Natural killer cell treated with Interleukin-12 subunit alpha and Interleukin-12 subunit beta and Interleukin-15 and Interleukin-18, amount 100 ng/mL, for 72 hours (primary cell): ENCODE measurements at regions not wholly inside any gene's neighbourhood (a gene's known extent, or its start where the extent isn't known, plus 50 kb on each side); places are given as distances from the start of the nearest gene placed in this dataset.
"Not testable (repeated sequence)": the region's sequence is repeated elsewhere in the genome, so short reads cannot be mapped to it uniquely, and the experiment has no call there.

Experiments used
- ATAC-seq, 2 donors: fragments of 150-1000 bp; cut with Tn5 transposase in 1 of 2; sonication (Bioruptor Pico), chemical (Tn5 transposase) in 1 of 2; 2 replicates each; pipeline ENCODE4 v1.10.0; 2021
- DNase-seq: peaks from one replicate; pipeline ENCODE4 v3.0.0; 2022; ENCODE audit warnings: low spot score
- H3K27ac Mint-ChIP-seq, 2 donors: 1 replicate in 1 of 2; 2 replicates in 1 of 2; pipeline ENCODE4 v1.8.0; 2022; ENCODE audit warnings: mixed read lengths in 2 of 2, mild to moderate bottlenecking in 1 of 2, moderate library complexity in 1 of 2
- H3K27me3 Mint-ChIP-seq, 2 donors: 1 replicate in 1 of 2; 2 replicates in 1 of 2; pipeline ENCODE4 v1.8.0; 2022; ENCODE audit warnings: mixed read lengths in 2 of 2
- H3K36me3 Mint-ChIP-seq: one replicate; pipeline ENCODE4 v1.8.0; 2022; ENCODE audit warnings: mixed read lengths
- H3K4me1 Mint-ChIP-seq, 2 donors: 1 replicate in 1 of 2; 2 replicates in 1 of 2; pipeline ENCODE4 v1.8.0; 2022; ENCODE audit warnings: low read depth in 2 of 2, mixed read lengths in 2 of 2, mild to moderate bottlenecking in 1 of 2
- H3K4me3 Mint-ChIP-seq: one replicate; pipeline ENCODE4 v1.8.0; 2022; ENCODE audit warnings: mixed read lengths
- H3K9me3 Mint-ChIP-seq: 2 replicates; pipeline ENCODE4 v1.8.0; 2022; ENCODE audit warnings: mixed read lengths

GRCh38 chr6:114648847-114649246 lies 306.0 kb upstream of the HS3ST5 start:
- Mint-ChIP-seq H3K4me3 (no peak overlapping the region), H3K36me3 (no peaks in the 10 kb centered on the region), H3K9me3 (peaks cover 15% of the 10 kb centered on the region), H3K27me3 (no peaks in the 10 kb centered on the region), H3K4me1 (no peaks in the 10 kb centered on the region), H3K27ac (no peak overlapping the region)
- no peak for DNase-seq
- no peak for ATAC-seq

DNA sequence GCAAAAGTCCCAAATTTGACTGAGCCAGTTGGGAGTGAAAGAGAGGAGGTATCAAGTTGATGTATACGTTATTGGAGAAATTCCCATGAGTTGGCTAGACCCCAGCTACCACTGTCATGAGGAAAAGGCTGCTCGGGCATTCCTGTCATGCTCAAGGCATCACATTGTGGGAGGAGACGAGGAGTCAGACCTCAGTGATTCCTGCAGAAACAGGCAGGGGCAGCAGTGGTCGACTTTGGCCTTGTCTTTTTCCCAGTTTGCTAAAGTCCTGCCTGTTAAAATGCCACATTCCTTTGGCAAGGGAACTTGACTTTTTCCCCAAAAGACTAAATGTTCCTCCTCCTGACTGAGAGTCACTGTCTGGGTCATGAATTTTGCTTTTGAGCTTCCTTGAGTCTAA lies 295.5 kb upstream of the HS3ST5 start:
- Mint-ChIP-seq H3K4me3 (no peak overlapping the region), H3K4me1 (no peaks in the 10 kb centered on the region), H3K9me3 (peaks cover 5% of the 10 kb centered on the region), H3K36me3 (no peaks in the 10 kb centered on the region), H3K27me3 (no peaks in the 10 kb centered on the region), H3K27ac (no peak overlapping the region)
- ATAC-seq (no peak), DNase-seq (no peak)

DNA sequence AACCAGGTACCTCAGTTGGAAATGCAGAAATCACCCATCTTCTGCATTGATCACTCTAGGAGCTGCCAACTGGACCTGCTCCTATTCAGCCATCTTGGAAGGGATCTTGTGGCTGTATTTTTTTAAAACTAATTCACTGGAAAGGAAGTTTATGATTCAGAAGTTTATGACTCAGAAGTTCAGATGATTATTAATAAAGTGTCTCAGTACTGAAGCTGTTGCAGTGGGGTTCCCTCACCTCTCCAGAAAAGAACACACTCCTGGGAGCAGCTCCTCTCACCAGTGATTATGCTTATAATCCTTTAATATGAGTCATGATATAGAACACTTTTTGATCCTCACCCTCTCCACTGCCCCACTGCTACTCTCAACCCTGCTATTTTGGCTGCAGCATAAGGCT lies 291.2 kb upstream of the HS3ST5 start:
- H3K27ac Mint-ChIP-seq, result no peak overlapping the region

GRCh38 chr6:114626226-114626625 lies 283.4 kb upstream of the HS3ST5 start:
- H3K27me3 Mint-ChIP-seq, H3K4me1 Mint-ChIP-seq, ATAC-seq, DNase-seq, H3K4me3 Mint-ChIP-seq, H3K27ac Mint-ChIP-seq: not testable (repeated sequence)
- peaks cover 45% of the 10 kb centered on the region for H3K9me3 Mint-ChIP-seq
- H3K36me3 Mint-ChIP-seq, result peaks cover 10% of the 10 kb centered on the region

More for the DNA sequence above, 291.2 kb upstream of the HS3ST5 start:
- DNase-seq, result no peak
- ATAC-seq, result no peak
- H3K4me3 Mint-ChIP-seq, result no peak overlapping the region
- H3K9me3 Mint-ChIP-seq, result peaks cover 32% of the 10 kb centered on the region
- H3K36me3 Mint-ChIP-seq, result peaks cover 5% of the 10 kb centered on the region
- no peaks in the 10 kb centered on the region for H3K4me1 Mint-ChIP-seq
- H3K27me3 Mint-ChIP-seq, result no peaks in the 10 kb centered on the region

DNA sequence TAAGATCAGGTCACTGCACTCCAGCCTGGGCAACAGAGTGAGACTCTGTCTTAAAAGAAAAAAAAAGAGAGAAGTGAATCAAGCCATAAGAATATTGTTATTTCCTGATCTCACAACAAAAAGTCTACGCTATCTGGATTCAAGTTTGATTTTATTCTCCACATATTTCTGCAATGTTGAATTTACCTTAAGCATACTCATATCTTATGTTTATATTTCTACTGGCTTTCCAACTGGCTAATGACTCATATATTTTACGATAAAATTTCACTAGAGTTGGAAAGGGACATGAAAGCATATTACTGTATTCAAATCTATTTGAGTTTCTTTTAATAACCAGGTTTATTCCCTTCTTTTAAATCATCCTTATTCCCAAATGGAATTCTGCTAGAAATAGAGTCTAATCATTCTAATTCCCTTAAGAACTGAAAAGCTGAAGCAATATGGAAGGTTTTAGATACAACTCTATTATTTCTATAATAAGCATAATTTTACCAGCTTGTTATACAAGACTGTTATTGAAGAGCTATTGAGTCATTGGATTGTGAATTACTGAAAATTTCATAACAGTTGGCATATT lies 276.9 kb upstream of the HS3ST5 start:
- Mint-ChIP-seq H3K4me1 (no peaks in the 10 kb centered on the region), H3K9me3 (peaks cover 10% of the 10 kb centered on the region), H3K36me3 (no peaks in the 10 kb centered on the region), H3K27ac (no peak overlapping the region), H3K4me3 (no peak overlapping the region), H3K27me3 (no peaks in the 10 kb centered on the region)
- no peak for DNase-seq
- no peak for ATAC-seq

GRCh38 chr6:114611696-114612095 lies 268.9 kb upstream of the HS3ST5 start:
- H3K27me3 Mint-ChIP-seq, result no peaks in the 10 kb centered on the region
- no peak for ATAC-seq
- H3K9me3 Mint-ChIP-seq, result peaks cover 16% of the 10 kb centered on the region
- H3K27ac Mint-ChIP-seq, result no peak overlapping the region
- H3K4me1 Mint-ChIP-seq, result no peaks in the 10 kb centered on the region
- no peak for DNase-seq
- H3K4me3 Mint-ChIP-seq, result no peak overlapping the region
- no peaks in the 10 kb centered on the region for H3K36me3 Mint-ChIP-seq

DNA sequence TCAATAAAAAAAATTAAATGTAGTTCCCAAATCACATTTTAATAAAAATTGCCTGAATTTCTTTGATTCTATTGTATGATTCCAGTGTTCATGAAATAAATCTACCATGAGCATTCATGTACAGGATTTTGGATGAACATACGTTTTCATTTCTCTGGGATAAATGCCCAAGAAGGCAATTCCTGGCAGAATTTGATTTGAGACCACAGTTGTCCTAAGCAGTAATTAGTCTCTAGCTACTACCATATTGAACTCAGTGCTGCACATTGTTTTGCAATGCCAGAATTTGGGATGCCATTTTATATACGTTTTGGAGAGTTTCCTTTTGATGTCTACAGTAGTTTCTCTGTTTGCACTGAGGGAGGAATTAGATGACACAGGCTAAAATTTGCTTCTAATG lies 265.3 kb upstream of the HS3ST5 start:
- no peaks in the 10 kb centered on the region for H3K36me3 Mint-ChIP-seq
- no peaks in the 10 kb centered on the region for H3K4me1 Mint-ChIP-seq
- no peaks in the 10 kb centered on the region for H3K27me3 Mint-ChIP-seq
- H3K27ac Mint-ChIP-seq, result no peak overlapping the region
- peaks cover 16% of the 10 kb centered on the region for H3K9me3 Mint-ChIP-seq
- no peak overlapping the region for H3K4me3 Mint-ChIP-seq
- DNase-seq (no peak), ATAC-seq (no peak)

DNA sequence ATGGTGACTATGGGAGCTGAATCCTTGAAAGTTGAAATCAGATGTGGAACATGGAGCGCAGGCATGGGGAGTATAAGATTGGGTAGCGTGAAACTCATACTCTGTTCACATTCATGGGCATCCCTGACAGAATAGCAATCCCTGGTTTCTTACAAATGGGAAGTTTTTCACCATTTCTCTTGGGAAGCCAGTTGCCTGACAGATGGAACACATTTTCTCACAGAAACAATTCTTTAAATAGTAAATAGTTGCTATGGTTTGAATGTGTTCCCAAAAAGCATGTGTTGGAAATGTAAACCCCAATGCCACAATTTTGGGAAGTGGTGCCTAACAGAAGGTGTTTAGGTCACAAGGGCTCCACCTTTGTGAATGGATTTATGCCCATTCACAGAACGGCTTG lies 262.8 kb upstream of the HS3ST5 start:
- no peak for ATAC-seq
- peaks cover 10% of the 10 kb centered on the region for H3K9me3 Mint-ChIP-seq
- no peak overlapping the region for H3K4me3 Mint-ChIP-seq
- H3K27me3 Mint-ChIP-seq, result no peaks in the 10 kb centered on the region
- H3K4me1 Mint-ChIP-seq, result no peaks in the 10 kb centered on the region
- DNase-seq, result no peak
- H3K36me3 Mint-ChIP-seq, result no peaks in the 10 kb centered on the region
- no peak overlapping the region for H3K27ac Mint-ChIP-seq

GRCh38 chr6:114600381-114600780 lies 257.6 kb upstream of the HS3ST5 start:
- Mint-ChIP-seq H3K27ac (no peak overlapping the region), H3K4me1 (no peaks in the 10 kb centered on the region), H3K36me3 (peaks cover 4% of the 10 kb centered on the region), H3K4me3 (no peak overlapping the region), H3K27me3 (no peaks in the 10 kb centered on the region), H3K9me3 (peaks cover 15% of the 10 kb centered on the region)
- no peak for ATAC-seq
- DNase-seq, result no peak

DNA sequence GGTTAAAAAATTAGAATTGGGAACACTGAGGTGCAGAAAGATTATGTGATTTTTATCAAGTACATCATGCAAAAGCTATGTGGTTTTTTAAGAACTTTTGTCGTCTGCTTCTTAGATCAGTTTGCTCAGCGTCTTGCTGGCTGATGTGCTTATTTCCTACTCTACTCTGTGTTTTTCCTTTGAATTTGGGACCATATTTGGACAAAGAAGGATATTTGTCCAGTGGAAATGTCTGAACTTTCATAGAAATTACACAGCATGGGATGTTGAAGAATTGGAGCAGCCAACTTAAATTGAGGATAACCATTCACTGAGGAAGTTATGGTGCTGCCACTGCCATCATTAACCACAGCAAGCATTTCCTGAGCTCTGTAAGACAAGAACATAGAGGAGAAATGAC lies 252.8 kb upstream of the HS3ST5 start:
- Mint-ChIP-seq H3K4me3 (no peak overlapping the region), H3K27ac (no peak overlapping the region)

GRCh38 chr6:114595186-114595585 lies 252.4 kb upstream of the HS3ST5 start:
- DNase-seq, result no peak
- Mint-ChIP-seq H3K27ac (no peak overlapping the region), H3K9me3 (peaks cover 12% of the 10 kb centered on the region), H3K27me3 (no peaks in the 10 kb centered on the region), H3K4me3 (no peak overlapping the region), H3K4me1 (no peaks in the 10 kb centered on the region), H3K36me3 (peaks cover 4% of the 10 kb centered on the region)
- ATAC-seq, result no peak

More for the DNA sequence above, 252.8 kb upstream of the HS3ST5 start:
- DNase-seq, result no peak
- peaks cover 12% of the 10 kb centered on the region for H3K9me3 Mint-ChIP-seq
- H3K4me1 Mint-ChIP-seq, result no peaks in the 10 kb centered on the region
- ATAC-seq, result no peak
- no peaks in the 10 kb centered on the region for H3K27me3 Mint-ChIP-seq
- H3K36me3 Mint-ChIP-seq, result peaks cover 4% of the 10 kb centered on the region

- peaks cover 15% of the 10 kb centered on the region for H3K9me3 Mint-ChIP-seq
- H3K27me3 Mint-ChIP-seq, result no peaks in the 10 kb centered on the region
- ATAC-seq, result no peak
- no peak overlapping the region for H3K27ac Mint-ChIP-seq
- no peak for DNase-seq
- H3K4me3 Mint-ChIP-seq, result no peak overlapping the region
- no peaks in the 10 kb centered on the region for H3K36me3 Mint-ChIP-seq
- H3K4me1 Mint-ChIP-seq, result no peaks in the 10 kb centered on the region
These were observed 249.7 kb upstream of the HS3ST5 start for GRCh38 chr6:114592506-114592905.

- Mint-ChIP-seq H3K27me3 (no peaks in the 10 kb centered on the region), H3K36me3 (peaks cover 4% of the 10 kb centered on the region), H3K4me3 (no peak overlapping the region), H3K4me1 (no peaks in the 10 kb centered on the region), H3K27ac (no peak overlapping the region), H3K9me3 (peaks cover 17% of the 10 kb centered on the region)
- ATAC-seq (no peak), DNase-seq (no peak)
These were observed 245.9 kb upstream of the HS3ST5 start for GRCh38 chr6:114588726-114589125.

GRCh38 chr6:114586298-114586697 lies 243.5 kb upstream of the HS3ST5 start:
- H3K9me3 Mint-ChIP-seq, result peaks cover 21% of the 10 kb centered on the region

GRCh38 chr6:114581293-114581692 lies 238.5 kb upstream of the HS3ST5 start:
- H3K9me3 Mint-ChIP-seq, result peaks cover 31% of the 10 kb centered on the region
- no peak overlapping the region for H3K27ac Mint-ChIP-seq
- H3K36me3 Mint-ChIP-seq, result peaks cover 10% of the 10 kb centered on the region
- no peak for ATAC-seq
- H3K4me1 Mint-ChIP-seq, result no peaks in the 10 kb centered on the region
- H3K4me3 Mint-ChIP-seq, result no peak overlapping the region
- DNase-seq, result no peak
- H3K27me3 Mint-ChIP-seq, result no peaks in the 10 kb centered on the region

More at GRCh38 chr6:114586298-114586697, 243.5 kb upstream of the HS3ST5 start:
- DNase-seq (no peak), ATAC-seq (no peak)
- H3K36me3 Mint-ChIP-seq, result peaks cover 4% of the 10 kb centered on the region
- no peaks in the 10 kb centered on the region for H3K4me1 Mint-ChIP-seq
- no peaks in the 10 kb centered on the region for H3K27me3 Mint-ChIP-seq
- no peak overlapping the region for H3K27ac Mint-ChIP-seq
- H3K4me3 Mint-ChIP-seq, result no peak overlapping the region
